ENCODE measurements at regions not wholly inside any gene's neighbourhood (a gene's known extent, or its start where the extent isn't known, plus 50 kb on each side); places are given as distances from the start of the nearest gene placed in this dataset.

GRCh38 chr1:221418346-221418745 is 323.5 kb downstream of the DUSP10 start:
- Histone ChIP-seq H3K27me3 (no peaks in the 10 kb centered on the region), H3K36me3 (no peaks in the 10 kb centered on the region), H3K4me1 (no peaks in the 10 kb centered on the region), H3K27ac (no peak overlapping the region), H3K9me3 (no peaks in the 10 kb centered on the region), H3K4me3 (no peak overlapping the region)
- TF ChIP-seq POLR2AphosphoS5 (IDR thresholded peaks at IDR 0.05) (no peak), CTCF (IDR thresholded peaks at IDR 0.05) (no peak), POLR2A (IDR thresholded peaks at IDR 0.05) (no peak), EP300 (IDR thresholded peaks at IDR 0.05) (no peak)
- no peak for DNase-seq
- 83 to 89% methylated on average over 1 of the region's 1 CpG for WGBS, 2 donors
- peak in 1 of 2 donors; percentile 35 for ATAC-seq (ENCODE audit: low FRiP score in 2 of 2)

- no peaks in the 10 kb centered on the region for H3K4me1 ChIP-seq
- H3K27me3 ChIP-seq = no peaks in the 10 kb centered on the region
- WGBS, 2 donors = 62 to 75% methylated on average over 3 of the region's 3 CpGs
- H3K27ac ChIP-seq = no peak overlapping the region
- TF ChIP-seq CTCF (IDR thresholded peaks at IDR 0.05) = no peak
- no peak for TF ChIP-seq POLR2A (IDR thresholded peaks at IDR 0.05)
- no peak for TF ChIP-seq POLR2AphosphoS5 (IDR thresholded peaks at IDR 0.05)
- no peak for TF ChIP-seq EP300 (IDR thresholded peaks at IDR 0.05)
- no peak overlapping the region for H3K4me3 ChIP-seq
- no peaks in the 10 kb centered on the region for H3K36me3 ChIP-seq
- H3K9me3 ChIP-seq = no peaks in the 10 kb centered on the region
- ATAC-seq (ENCODE audit: low FRiP score in 2 of 2) = peak in 1 of 2 donors; percentile 84
- no peak for DNase-seq
Measured at GRCh38 chr1:221419513-221420095, 322.3 kb downstream of the DUSP10 start.

GRCh38 chr1:221429264-221429663 is 312.6 kb downstream of the DUSP10 start:
- Histone ChIP-seq H3K4me1 (peaks cover 0 to 5% (median 0%) of the 10 kb centered on the region in 4 donors), H3K4me3 (no peak overlapping the region), H3K27me3 (no peaks in the 10 kb centered on the region), H3K27ac (no peak overlapping the region), H3K36me3 (no peaks in the 10 kb centered on the region), H3K9me3 (peaks cover 0 to 11% (median 4%) of the 10 kb centered on the region in 4 donors)
- TF ChIP-seq EP300 (IDR thresholded peaks at IDR 0.05) (no peak), POLR2AphosphoS5 (IDR thresholded peaks at IDR 0.05) (no peak), CTCF (IDR thresholded peaks at IDR 0.05) (no peak), POLR2A (IDR thresholded peaks at IDR 0.05) (no peak)
- no peak for ATAC-seq (ENCODE audit: low FRiP score in 2 of 2)
- WGBS, 2 donors = 63 to 64% methylated on average over 1 of the region's 1 CpG
- DNase-seq = no peak

GRCh38 chr1:221430152-221430960 is 311.5 kb downstream of the DUSP10 start:
- no peak overlapping the region for H3K4me3 ChIP-seq
- H3K27ac ChIP-seq = peak overlapping the region in 1 of 4 donors; percentile 19
- 86 to 94% methylated on average over 4 of the region's 4 CpGs for WGBS, 2 donors
- H3K9me3 ChIP-seq = peaks cover 0 to 11% (median 4%) of the 10 kb centered on the region in 4 donors
- H3K27me3 ChIP-seq = no peaks in the 10 kb centered on the region
- peaks cover 0 to 5% (median 2%) of the 10 kb centered on the region in 4 donors for H3K4me1 ChIP-seq
- H3K36me3 ChIP-seq = no peaks in the 10 kb centered on the region
- no peak for TF ChIP-seq CTCF (IDR thresholded peaks at IDR 0.05)
- TF ChIP-seq EP300 (IDR thresholded peaks at IDR 0.05) = no peak
- TF ChIP-seq POLR2A (IDR thresholded peaks at IDR 0.05) = no peak
- no peak for TF ChIP-seq POLR2AphosphoS5 (IDR thresholded peaks at IDR 0.05)
- DNase-seq = no peak
- no peak for ATAC-seq (ENCODE audit: low FRiP score in 2 of 2)

All from upper lobe of left lung (tissue), 6 donors.